Gastrocnemius medialis (tissue), 4 donors: ENCODE measurements at regions not wholly inside any gene's neighbourhood (a gene's known extent, or its start where the extent isn't known, plus 50 kb on each side); places are given as distances from the start of the nearest gene placed in this dataset.

Experiments
- CTCF ChIP-seq, 5 experiments: fragments of 450-650 bp in 3 of 5; fragments of 200-600 bp in 2 of 5; sonication (generic) in 2 of 5; IDR thresholded peaks in 4 of 5; conservative IDR thresholded peaks in 1 of 5; 1 replicate in 4 of 5; 2 replicates in 1 of 5; pipeline ENCODE4 v1.5.1; 2016 to 2019; ENCODE audit warnings: antibody characterized with exemption in 5 of 5, mild to moderate bottlenecking in 3 of 5, moderate library complexity in 3 of 5
- POLR2A ChIP-seq, 2 donors: fragments of 450-650 bp; IDR thresholded peaks; one replicate each; pipeline ENCODE4 v1.6.1; 2017; ENCODE audit warnings: antibody characterized with exemption in 2 of 2, mild to moderate bottlenecking in 2 of 2, moderate library complexity in 2 of 2

- TF ChIP-seq CTCF (IDR thresholded peaks at IDR 0.05 in 4 of 5, conservative IDR thresholded peaks at IDR 0.05 in 1 of 5) (no peak), POLR2A (IDR thresholded peaks at IDR 0.05) (no peak)
These were observed 965.5 kb upstream of the IGFBP7 start for GRCh38 chr4:58075724-58076123.
